Left colon (tissue), 2 donors: ENCODE measurements at regions not wholly inside any gene's neighbourhood (a gene's known extent, or its start where the extent isn't known, plus 50 kb on each side); places are given as distances from the start of the nearest gene placed in this dataset.

Experiments
- ATAC-seq: fragments of 200-7000 bp; cut with Tn5 transposase; one replicate; pipeline ENCODE4 v1.9.1; 2020; ENCODE audit warnings: mild to moderate bottlenecking, moderate library complexity
- DNase-seq, 2 donors: peaks; one replicate each; pipeline ENCODE4 v3.0.0-alpha.2; 2020
- intact Hi-C, 2 donors: fragments of 100-400 bp; cut with DNase I in 1 of 2; cut with micrococcal nuclease in 1 of 2; formaldehyde crosslinking; loops; one replicate each; pipeline versions ENCODE4 v1.11.2 to v1.14.0; 2022; cut with DNase I, micrococcal nuclease
- donor health status: DM: no; HTN: no; CAD: no.
- donor health status: DM: yes; HTN: yes; CAD: no.

GRCh38 chr9:129513856-129514496, 106.9 kb downstream of the C9orf50 start:
- ATAC-seq (no peak), DNase-seq (no peak)

GRCh38 chr9:129513282-129513681, 107.6 kb downstream of the C9orf50 start:
- intact Hi-C loops, result no loop called here
- ATAC-seq (no peak), DNase-seq (no peak)

More at GRCh38 chr9:129513856-129514496, 106.9 kb downstream of the C9orf50 start:
- intact Hi-C loops, result no loop called here

- DNase-seq (no peak), ATAC-seq (no peak)
- intact Hi-C loops, result no loop called here
Observed at GRCh38 chr9:129511285-129511900, 109.5 kb downstream of the C9orf50 start.

GRCh38 chr9:129509533-129509928, 111.4 kb downstream of the C9orf50 start:
- DNase-seq (no peak), ATAC-seq (no peak)
- intact Hi-C loops, result loop anchor here in 1 of 2 donors (10.0 kb wide), 1 partner anchor 45 kb away; no protein-coding TSS in a partner anchor

- DNase-seq (no peak), ATAC-seq (no peak)
- intact Hi-C loops, result loop anchor here in 1 of 2 donors (10.0 kb wide), 1 partner anchor 47 kb away; no protein-coding TSS in a partner anchor
Observed at GRCh38 chr9:129507805-129508204, 113.1 kb downstream of the C9orf50 start.

GRCh38 chr9:129506892-129507291, 114.0 kb downstream of the C9orf50 start:
- ATAC-seq (no peak), DNase-seq (no peak)
- intact Hi-C loops, result loop anchor here in 1 of 2 donors (10.0 kb wide), 1 partner anchor 48 kb away; no protein-coding TSS in a partner anchor

GRCh38 chr9:129506041-129506440, 114.9 kb downstream of the C9orf50 start:
- ATAC-seq, result no peak
- no peak for DNase-seq
- intact Hi-C loops, result loop anchor here in 1 of 2 donors (10.0 kb wide), 1 partner anchor 49 kb away; no protein-coding TSS in a partner anchor

- ATAC-seq (no peak), DNase-seq (no peak)
- intact Hi-C loops, result loop anchor here in 1 of 2 donors (10.0 kb wide), 1 partner anchor 49 kb away; no protein-coding TSS in a partner anchor
Observed at GRCh38 chr9:129505270-129505902, 115.5 kb downstream of the C9orf50 start.

- ATAC-seq (peak; percentile 30), DNase-seq (no peak)
- intact Hi-C loops, result loop anchor here in 1 of 2 donors (10.0 kb wide), 1 partner anchor 50 kb away; no protein-coding TSS in a partner anchor
Observed at GRCh38 chr9:129504404-129504803, 116.5 kb downstream of the C9orf50 start.

GRCh38 chr9:129501771-129502319, 119.1 kb downstream of the C9orf50 start:
- intact Hi-C loops, result loop anchor here in 1 of 2 donors (10.0 kb wide), 1 partner anchor 53 kb away; no protein-coding TSS in a partner anchor
- DNase-seq (no peak), ATAC-seq (no peak)

- DNase-seq, result no peak
- intact Hi-C loops, result loop anchor here in 1 of 2 donors (10.0 kb wide), 1 partner anchor 54 kb away; no protein-coding TSS in a partner anchor
- ATAC-seq, result no peak
Observed at GRCh38 chr9:129500863-129501770, 119.8 kb downstream of the C9orf50 start.

GRCh38 chr9:129500161-129500862, 120.6 kb downstream of the C9orf50 start:
- ATAC-seq (no peak), DNase-seq (no peak)
- intact Hi-C loops, result loop anchor here in 1 of 2 donors (10.0 kb wide), 1 partner anchor 54 kb away; no protein-coding TSS in a partner anchor

- ATAC-seq (no peak), DNase-seq (no peak)
- intact Hi-C loops, result loop anchor here (5.0 to 10.0 kb wide), 5 partner anchors 84 to 354 kb away; partner anchors contain the start of gene IER5L (in 1 of the 2)
Observed at GRCh38 chr9:129498451-129499384, 122.2 kb downstream of the C9orf50 start.

- no peak for DNase-seq
- ATAC-seq, result no peak
- intact Hi-C loops, result loop anchor here (5.0 to 10.0 kb wide), 5 partner anchors 83 to 353 kb away; partner anchors contain the start of gene IER5L (in 1 of the 2)
Observed at GRCh38 chr9:129497813-129498450, 123.0 kb downstream of the C9orf50 start.

GRCh38 chr9:129497005-129497812, 123.7 kb downstream of the C9orf50 start:
- intact Hi-C loops, result loop anchor here (5.0 to 10.0 kb wide), 5 partner anchors 82 to 352 kb away; partner anchors contain the start of gene IER5L (in 1 of the 2)
- DNase-seq (peak; percentile 30 to 54), ATAC-seq (no peak)
